Gastroesophageal sphincter (tissue), 3 donors: ENCODE measurements at regions not wholly inside any gene's neighbourhood (a gene's known extent, or its start where the extent isn't known, plus 50 kb on each side); places are given as distances from the start of the nearest gene placed in this dataset.

Source experiments
- EP300 ChIP-seq: sonication (generic); formaldehyde crosslinking; IDR thresholded peaks from one replicate; pipeline ENCODE4 v1.6.1; 2017; ENCODE audit warnings: antibody characterized with exemption, mild to moderate bottlenecking
- POLR2A ChIP-seq, 2 donors: fragments of 450-650 bp; IDR thresholded peaks; one replicate each; pipeline ENCODE4 v1.6.1; 2017; ENCODE audit warnings: antibody characterized with exemption in 2 of 2, mild to moderate bottlenecking in 2 of 2, moderate library complexity in 1 of 2
- POLR2AphosphoS5 ChIP-seq: sonication (generic); formaldehyde crosslinking; IDR thresholded peaks from one replicate; pipeline ENCODE4 v1.6.1; 2017; ENCODE audit warnings: antibody characterized with exemption
- TF ChIP-seq, protein P1 (sequence below), 4 experiments: fragments of 200-600 bp in 2 of 4; fragments of 450-650 bp in 2 of 4; sonication (generic) in 1 of 4; IDR thresholded peaks; one replicate each; pipeline ENCODE4 v1.5.1; 2017 to 2019; ENCODE audit warnings: antibody characterized with exemption in 4 of 4, mild to moderate bottlenecking in 2 of 4, moderate library complexity in 2 of 4

DNA sequence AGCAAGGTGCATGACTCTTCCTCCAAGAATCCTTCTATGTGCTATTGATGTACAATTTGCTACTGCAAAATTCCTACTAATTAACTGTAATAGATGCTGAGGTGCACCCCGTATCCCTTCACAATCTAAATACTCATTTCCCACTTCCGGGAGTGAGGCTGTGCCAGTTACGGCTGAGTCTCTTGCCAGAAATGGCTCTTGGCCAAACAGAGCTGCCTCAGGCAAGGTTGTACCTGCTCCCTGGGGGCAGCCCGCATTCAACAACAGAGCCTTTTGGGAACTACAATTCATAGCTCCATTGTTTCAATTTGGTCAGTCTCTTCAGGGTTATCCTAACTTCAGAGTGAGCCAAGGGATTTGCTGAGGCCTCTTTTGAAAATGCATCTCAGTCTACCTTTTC is 789.8 kb upstream of the MAP3K7 start:
- TF ChIP-seq POLR2AphosphoS5 (no peak), EP300 (no peak), POLR2A (IDR thresholded peaks at IDR 0.05) (no peak)
- TF ChIP-seq, protein P1, sequence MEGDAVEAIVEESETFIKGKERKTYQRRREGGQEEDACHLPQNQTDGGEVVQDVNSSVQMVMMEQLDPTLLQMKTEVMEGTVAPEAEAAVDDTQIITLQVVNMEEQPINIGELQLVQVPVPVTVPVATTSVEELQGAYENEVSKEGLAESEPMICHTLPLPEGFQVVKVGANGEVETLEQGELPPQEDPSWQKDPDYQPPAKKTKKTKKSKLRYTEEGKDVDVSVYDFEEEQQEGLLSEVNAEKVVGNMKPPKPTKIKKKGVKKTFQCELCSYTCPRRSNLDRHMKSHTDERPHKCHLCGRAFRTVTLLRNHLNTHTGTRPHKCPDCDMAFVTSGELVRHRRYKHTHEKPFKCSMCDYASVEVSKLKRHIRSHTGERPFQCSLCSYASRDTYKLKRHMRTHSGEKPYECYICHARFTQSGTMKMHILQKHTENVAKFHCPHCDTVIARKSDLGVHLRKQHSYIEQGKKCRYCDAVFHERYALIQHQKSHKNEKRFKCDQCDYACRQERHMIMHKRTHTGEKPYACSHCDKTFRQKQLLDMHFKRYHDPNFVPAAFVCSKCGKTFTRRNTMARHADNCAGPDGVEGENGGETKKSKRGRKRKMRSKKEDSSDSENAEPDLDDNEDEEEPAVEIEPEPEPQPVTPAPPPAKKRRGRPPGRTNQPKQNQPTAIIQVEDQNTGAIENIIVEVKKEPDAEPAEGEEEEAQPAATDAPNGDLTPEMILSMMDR (IDR thresholded peaks at IDR 0.05), result no peak
